ENCODE measurements at regions not wholly inside any gene's neighbourhood (a gene's known extent, or its start where the extent isn't known, plus 50 kb on each side); places are given as distances from the start of the nearest gene placed in this dataset.
"Not testable (repeated sequence)": the region's sequence is repeated elsewhere in the genome, so short reads cannot be mapped to it uniquely, and the experiment has no call there.

- Histone ChIP-seq H3K27ac (no peak overlapping the region), H3K4me3 (no peak overlapping the region)
Measured at GRCh38 chr5:101676646-101677045, 619.4 kb downstream of the SLCO4C1 start.

- Histone ChIP-seq H3K4me3 (no peak overlapping the region), H3K27ac (no peak overlapping the region)
Measured at GRCh38 chr5:101675510-101676219, 620.4 kb downstream of the SLCO4C1 start.

- no peak overlapping the region for H3K4me3 ChIP-seq
- H3K27ac ChIP-seq: no peak overlapping the region
Measured at GRCh38 chr5:101673120-101673519, 623.0 kb downstream of the SLCO4C1 start.

DNA sequence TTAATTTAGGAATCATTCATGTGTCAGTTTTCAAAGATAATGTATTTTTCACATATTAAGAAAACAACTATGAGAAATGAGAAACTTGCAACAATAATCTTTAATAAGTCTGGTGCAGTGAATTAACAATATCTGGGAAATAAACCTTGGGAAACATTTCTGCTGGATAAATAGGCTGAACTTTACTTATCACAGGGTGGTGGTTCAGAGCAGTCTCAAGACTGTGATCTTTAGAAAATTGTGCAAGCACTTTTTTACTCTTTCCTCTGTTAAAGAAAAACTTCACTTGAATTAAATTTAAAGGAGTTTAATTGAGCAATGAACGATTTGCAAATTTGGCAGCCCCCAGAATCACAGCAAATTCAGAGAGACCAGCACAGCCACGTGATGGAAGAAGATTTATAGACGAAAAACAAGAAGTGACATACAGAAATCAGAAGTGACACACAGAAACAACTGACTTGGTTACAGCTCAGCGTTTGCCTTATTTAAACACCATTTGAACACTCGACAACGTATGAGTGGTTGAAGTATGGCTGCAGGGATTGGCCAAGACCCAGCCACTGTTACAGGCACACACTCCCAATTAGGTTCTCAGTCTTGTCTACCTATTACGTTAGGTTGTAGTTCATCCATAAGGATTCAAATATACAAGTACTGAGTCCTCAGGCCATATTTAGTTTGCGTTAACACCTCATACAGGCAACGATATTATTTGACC is 631.9 kb downstream of the SLCO4C1 start:
- no peak overlapping the region for H3K4me3 ChIP-seq
- no peak overlapping the region for H3K27ac ChIP-seq

GRCh38 chr5:101663543-101663942 is 632.5 kb downstream of the SLCO4C1 start:
- no peak overlapping the region for H3K27ac ChIP-seq
- H3K4me3 ChIP-seq: no peak overlapping the region

DNA sequence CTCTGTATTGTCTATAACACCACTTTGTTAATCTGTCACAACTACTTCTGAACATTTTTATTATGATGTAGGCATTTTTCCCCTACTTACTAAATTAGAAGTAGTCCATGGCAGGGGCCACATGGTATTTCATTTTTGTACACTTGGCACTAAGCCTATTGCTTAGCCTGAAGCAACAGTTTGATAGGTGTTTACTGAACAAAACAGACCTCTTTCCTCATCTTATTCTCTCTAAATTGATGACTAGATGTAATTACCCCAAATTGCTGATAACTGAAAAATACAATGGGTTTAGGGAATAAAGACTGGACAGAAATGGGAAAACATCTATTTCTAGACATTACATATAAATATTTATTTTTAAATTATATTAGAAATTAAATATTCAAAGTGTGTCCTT is 633.8 kb downstream of the SLCO4C1 start:
- Histone ChIP-seq H3K27ac (no peak overlapping the region), H3K4me3 (no peak overlapping the region)

GRCh38 chr5:101658433-101658832 is 637.7 kb downstream of the SLCO4C1 start:
- Histone ChIP-seq H3K4me3 (no peak overlapping the region), H3K27ac (no peak overlapping the region)

- Histone ChIP-seq H3K27ac (no peak overlapping the region), H3K4me3 (no peak overlapping the region)
Measured at GRCh38 chr5:101653996-101654395, 642.1 kb downstream of the SLCO4C1 start.

DNA sequence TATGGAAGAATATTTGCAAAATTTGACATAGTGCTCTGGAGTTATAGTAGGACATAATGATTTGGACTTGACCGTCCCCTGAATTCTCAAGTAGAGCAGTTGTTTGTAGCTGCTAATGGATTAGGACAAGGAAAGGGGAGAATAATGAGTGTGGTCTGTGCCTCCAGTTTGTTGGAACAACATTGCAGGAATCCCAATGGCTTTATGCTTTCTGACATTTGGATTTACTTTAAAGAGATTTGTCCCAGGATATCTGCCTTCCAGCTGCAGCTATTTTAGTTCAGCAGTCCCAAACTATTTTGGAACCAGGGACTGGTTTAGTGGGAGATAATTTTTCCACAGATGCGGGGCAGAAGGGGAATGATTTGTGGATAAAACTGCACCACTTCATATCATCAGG is 648.2 kb downstream of the SLCO4C1 start:
- Histone ChIP-seq H3K27ac (no peak overlapping the region), H3K4me3 (no peak overlapping the region)

- no peak overlapping the region for H3K4me3 ChIP-seq
- H3K27ac ChIP-seq: no peak overlapping the region
Measured at GRCh38 chr5:101643794-101644193, 652.3 kb downstream of the SLCO4C1 start.

DNA sequence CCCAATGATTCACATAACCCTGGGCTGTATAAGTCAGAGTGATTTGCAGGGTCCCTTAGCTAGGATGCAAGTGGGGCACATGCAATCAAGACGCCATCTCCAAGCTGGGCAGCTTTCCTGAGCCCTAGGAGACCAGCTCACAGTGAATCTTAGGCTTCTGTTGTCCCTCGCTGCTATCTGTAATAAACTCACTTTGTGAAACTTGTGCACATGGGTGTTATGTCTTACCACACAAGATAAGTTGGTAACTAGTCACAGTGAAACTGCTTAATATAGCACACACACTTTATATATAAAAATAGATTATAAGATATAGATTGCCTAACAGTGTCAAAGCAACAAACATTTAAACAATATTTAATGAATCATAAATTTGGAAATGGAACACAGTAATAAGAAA is 658.5 kb downstream of the SLCO4C1 start:
- no peak overlapping the region for H3K27ac ChIP-seq
- no peak overlapping the region for H3K4me3 ChIP-seq

GRCh38 chr5:101627770-101628169 is 668.3 kb downstream of the SLCO4C1 start:
- H3K4me3 ChIP-seq, H3K27ac ChIP-seq: not testable (repeated sequence)

DNA sequence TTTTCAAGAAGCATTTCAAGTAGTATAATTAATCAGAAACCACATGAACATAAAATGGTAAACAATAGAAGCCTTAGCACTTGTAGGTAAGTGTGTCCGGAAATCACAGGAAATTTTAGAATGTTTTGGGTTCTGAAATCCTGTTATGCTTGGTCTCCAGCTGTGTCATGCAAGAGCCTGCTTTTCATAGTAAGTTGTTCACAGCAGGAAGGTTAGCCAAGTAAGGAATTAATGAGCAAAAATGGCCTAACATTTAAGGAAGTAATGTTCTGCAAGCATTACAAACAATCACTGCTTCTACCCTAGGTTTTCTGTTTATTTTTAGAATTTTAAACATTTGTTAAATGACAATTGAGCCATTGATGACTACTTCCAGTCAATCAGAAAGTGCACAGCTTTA is 669.5 kb downstream of the SLCO4C1 start:
- Histone ChIP-seq H3K27ac (no peak overlapping the region), H3K4me3 (no peak overlapping the region)

DNA sequence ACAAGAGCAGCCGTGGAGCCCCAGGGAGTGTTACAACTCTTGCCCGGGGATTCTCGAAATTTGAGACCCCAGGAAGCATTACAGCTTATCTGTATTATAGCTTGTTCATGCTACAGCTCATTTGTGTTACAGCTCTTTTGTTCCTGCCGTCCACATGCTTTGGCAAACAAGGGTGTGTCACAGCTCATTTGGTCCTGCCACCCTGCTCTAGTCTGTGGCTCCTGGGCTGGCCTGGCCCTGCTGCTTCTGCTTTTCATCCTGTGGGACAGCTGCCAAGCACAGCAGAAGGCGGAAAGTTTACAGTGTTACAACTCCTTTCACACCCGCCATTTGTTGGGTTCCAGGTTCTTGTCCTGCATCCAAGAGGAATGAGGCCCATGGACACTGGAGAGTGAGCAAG is 685.0 kb downstream of the SLCO4C1 start:
- Histone ChIP-seq H3K27ac (no peak overlapping the region), H3K4me3 (no peak overlapping the region)

GRCh38 chr5:101608322-101608721 is 687.8 kb downstream of the SLCO4C1 start:
- no peak overlapping the region for H3K4me3 ChIP-seq
- H3K27ac ChIP-seq: no peak overlapping the region

GRCh38 chr5:101605700-101606099 is 690.4 kb downstream of the SLCO4C1 start:
- Histone ChIP-seq H3K27ac (no peak overlapping the region), H3K4me3 (no peak overlapping the region)

DNA sequence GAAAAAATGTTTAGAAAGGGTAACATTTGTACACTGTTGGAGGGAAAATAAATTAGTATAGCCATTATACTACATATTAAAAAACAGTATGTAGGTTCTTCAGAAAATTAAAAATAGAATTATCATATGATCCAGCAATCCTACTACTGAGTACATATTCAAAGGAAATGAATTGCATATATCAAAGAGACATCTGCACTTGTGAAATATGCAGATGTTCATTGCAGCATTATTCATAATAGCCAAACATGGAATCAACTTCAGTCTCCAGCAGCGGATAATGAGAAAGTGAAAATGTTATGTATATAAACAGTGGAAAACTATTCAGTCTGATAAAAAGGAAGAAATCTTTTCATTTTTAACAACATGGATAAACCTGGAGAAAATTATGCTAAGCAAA is 695.5 kb downstream of the SLCO4C1 start:
- Histone ChIP-seq H3K27ac (no peak overlapping the region), H3K4me3 (no peak overlapping the region)

DNA sequence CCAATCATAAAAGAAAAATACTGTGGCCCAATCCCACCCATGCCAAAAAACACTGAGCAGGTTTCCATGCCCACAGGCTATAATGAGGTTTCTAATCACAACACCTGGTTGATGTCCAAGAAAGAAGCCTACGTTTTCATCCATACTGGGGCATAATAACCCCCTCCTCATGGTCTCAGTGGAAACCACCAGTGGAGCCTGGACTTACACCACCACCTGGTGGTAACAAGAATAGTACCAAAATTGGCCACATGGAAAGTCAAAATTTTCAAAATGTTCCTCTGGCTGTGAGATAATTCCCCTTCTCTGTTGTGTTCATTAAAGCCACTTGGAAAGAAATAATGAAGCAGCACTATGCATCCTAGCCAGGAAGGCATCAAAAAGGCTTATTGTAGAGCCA is 687.3 kb upstream of the ST8SIA4 start:
- H3K27ac ChIP-seq: no peak overlapping the region
- no peak overlapping the region for H3K4me3 ChIP-seq

DNA sequence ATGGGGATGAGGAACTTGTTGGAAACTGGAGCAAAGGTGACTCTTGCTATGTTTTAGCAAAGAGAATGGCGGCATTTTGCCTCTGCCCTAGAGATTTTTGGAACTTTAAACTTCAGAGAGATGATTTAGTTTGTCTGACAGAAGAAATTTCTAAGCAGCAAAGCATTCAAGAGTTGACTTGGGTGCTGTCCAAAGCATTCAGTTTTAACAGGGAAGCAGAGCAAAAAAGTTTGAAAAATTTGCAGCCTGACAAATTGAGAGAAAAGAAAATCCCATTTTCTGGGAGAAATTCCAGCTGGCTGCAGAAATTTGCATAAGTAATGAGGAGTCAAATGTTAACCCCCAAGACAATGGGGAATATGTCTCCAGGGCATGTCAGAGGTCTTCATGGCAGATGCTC is 682.3 kb upstream of the ST8SIA4 start:
- Histone ChIP-seq H3K4me3 (no peak overlapping the region), H3K27ac (no peak overlapping the region)

DNA sequence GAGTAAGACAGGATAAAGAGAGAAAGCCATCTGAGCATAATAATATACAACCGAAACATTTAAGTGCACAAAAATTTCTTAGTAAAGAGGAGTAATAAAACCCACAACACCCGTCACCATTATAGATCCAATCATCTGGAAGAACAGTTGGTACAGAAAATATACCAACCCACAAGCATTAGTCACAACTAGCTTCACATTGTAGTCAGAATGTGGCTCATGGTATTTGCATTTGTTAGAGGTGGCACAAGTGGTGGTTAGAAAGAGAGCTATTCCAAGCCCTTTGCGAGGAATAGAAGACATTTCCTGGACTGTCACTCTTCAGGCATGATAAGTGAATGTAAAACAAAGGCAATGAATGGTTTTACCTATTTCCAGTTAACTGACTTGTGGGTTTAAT is 677.5 kb upstream of the ST8SIA4 start:
- no peak overlapping the region for H3K27ac ChIP-seq
- no peak overlapping the region for H3K4me3 ChIP-seq

GRCh38 chr5:101574017-101574416 is 670.9 kb upstream of the ST8SIA4 start:
- Histone ChIP-seq H3K27ac (no peak overlapping the region), H3K4me3 (no peak overlapping the region)

- Histone ChIP-seq H3K27ac (no peak overlapping the region), H3K4me3 (no peak overlapping the region)
Measured at GRCh38 chr5:101561018-101561417, 657.9 kb upstream of the ST8SIA4 start.

All from skin epidermis (tissue), 12 donors.